ENCODE measurements at regions not wholly inside any gene's neighbourhood (a gene's known extent, or its start where the extent isn't known, plus 50 kb on each side); places are given as distances from the start of the nearest gene placed in this dataset.

DNA sequence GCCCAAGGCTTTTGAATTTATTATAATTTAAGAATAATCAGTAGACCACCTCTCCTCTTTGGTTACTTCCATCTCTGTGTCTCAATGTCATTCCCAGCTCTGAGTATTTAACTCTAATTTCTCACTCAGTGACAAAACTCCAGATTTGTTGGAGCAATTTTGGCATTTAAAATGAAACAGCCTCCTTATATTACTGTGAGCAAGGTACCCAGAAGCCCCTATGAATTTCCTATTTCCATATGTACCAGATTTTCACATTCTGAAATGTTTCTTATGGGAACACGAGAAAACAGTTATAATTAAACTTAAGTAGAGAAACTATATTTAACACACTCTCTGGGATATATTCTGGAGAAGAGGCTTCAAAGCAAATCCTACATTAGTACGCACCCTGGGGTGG lies 285.4 kb upstream of the CDH8 start:
- Mint-ChIP-seq H3K27ac (ENCODE audit: unreplicated experiment) (no peak overlapping the region), H3K4me1 (ENCODE audit: low read depth, unreplicated experiment) (no peaks in the 10 kb centered on the region), H3K4me3 (ENCODE audit: unreplicated experiment) (no peak overlapping the region), H3K27me3 (ENCODE audit: insufficient read depth, unreplicated experiment) (no peaks in the 10 kb centered on the region), H3K36me3 (ENCODE audit: insufficient read depth, unreplicated experiment) (no peaks in the 10 kb centered on the region), H3K9me3 (ENCODE audit: unreplicated experiment) (peaks cover 15% of the 10 kb centered on the region)
- no peak for DNase-seq
- H3K4me1 ChIP-seq: no peaks in the 10 kb centered on the region
- H3K36me3 ChIP-seq (ENCODE audit: control insufficient read depth, insufficient read depth, low read length): no peaks in the 10 kb centered on the region
- TF ChIP-seq, protein P1, sequence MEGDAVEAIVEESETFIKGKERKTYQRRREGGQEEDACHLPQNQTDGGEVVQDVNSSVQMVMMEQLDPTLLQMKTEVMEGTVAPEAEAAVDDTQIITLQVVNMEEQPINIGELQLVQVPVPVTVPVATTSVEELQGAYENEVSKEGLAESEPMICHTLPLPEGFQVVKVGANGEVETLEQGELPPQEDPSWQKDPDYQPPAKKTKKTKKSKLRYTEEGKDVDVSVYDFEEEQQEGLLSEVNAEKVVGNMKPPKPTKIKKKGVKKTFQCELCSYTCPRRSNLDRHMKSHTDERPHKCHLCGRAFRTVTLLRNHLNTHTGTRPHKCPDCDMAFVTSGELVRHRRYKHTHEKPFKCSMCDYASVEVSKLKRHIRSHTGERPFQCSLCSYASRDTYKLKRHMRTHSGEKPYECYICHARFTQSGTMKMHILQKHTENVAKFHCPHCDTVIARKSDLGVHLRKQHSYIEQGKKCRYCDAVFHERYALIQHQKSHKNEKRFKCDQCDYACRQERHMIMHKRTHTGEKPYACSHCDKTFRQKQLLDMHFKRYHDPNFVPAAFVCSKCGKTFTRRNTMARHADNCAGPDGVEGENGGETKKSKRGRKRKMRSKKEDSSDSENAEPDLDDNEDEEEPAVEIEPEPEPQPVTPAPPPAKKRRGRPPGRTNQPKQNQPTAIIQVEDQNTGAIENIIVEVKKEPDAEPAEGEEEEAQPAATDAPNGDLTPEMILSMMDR (IDR thresholded peaks at IDR 0.05; ENCODE audit: insufficient read depth in 1 of 2, low read depth in 1 of 2, low read length in 1 of 2, severe bottlenecking in 1 of 2, unreplicated experiment in 1 of 2): no peak
- ChIA-PET POLR2A (no interaction called here), CTCF (no interaction called here)
- no TSS peak for BruUV-seq (replicated peaks)
- no peaks in the 10 kb centered on the region for H3K27me3 ChIP-seq (replicated peaks; ENCODE audit: control insufficient read depth, insufficient read depth, low read length)
- intact Hi-C loops (cut with micrococcal nuclease; ENCODE audit: unreplicated experiment): no loop called here
- H3K9me3 ChIP-seq: no peaks in the 10 kb centered on the region
- no peak overlapping the region for H3K4me3 ChIP-seq (ENCODE audit: low read depth, low read length)

DNA sequence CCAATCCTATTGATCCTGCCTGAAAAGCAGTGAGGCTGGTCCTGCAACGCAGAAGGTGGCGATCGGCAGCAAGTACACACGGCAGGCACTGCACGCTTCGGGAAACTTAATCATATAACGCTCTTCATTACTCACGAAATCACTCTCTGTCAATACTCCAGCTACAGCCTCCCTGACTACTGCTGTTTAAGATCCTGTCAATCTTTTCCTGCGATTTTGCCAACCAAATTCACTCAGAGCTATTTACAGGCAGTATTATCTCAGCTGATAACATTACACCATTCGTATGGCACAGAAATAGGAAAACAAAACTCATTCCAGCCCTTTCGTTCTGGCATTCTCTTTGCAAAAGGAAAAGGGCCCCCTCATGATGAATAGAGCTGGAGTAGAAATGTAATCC lies 262.4 kb upstream of the CDH8 start:
- Mint-ChIP-seq H3K4me3 (ENCODE audit: unreplicated experiment) (no peak overlapping the region), H3K9me3 (ENCODE audit: unreplicated experiment) (peaks cover 9% of the 10 kb centered on the region), H3K4me1 (ENCODE audit: low read depth, unreplicated experiment) (no peaks in the 10 kb centered on the region), H3K27me3 (ENCODE audit: insufficient read depth, unreplicated experiment) (peaks cover 7% of the 10 kb centered on the region), H3K27ac (ENCODE audit: unreplicated experiment) (no peak overlapping the region), H3K36me3 (ENCODE audit: insufficient read depth, unreplicated experiment) (no peaks in the 10 kb centered on the region)
- BruUV-seq (replicated peaks): no TSS peak
- H3K4me3 ChIP-seq (ENCODE audit: low read depth, low read length): no peak overlapping the region
- intact Hi-C loops (cut with micrococcal nuclease; ENCODE audit: unreplicated experiment): no loop called here
- TF ChIP-seq, protein P1 (IDR thresholded peaks at IDR 0.05; ENCODE audit: insufficient read depth in 1 of 2, low read depth in 1 of 2, low read length in 1 of 2, severe bottlenecking in 1 of 2, unreplicated experiment in 1 of 2): no peak
- no peaks in the 10 kb centered on the region for H3K27me3 ChIP-seq (replicated peaks; ENCODE audit: control insufficient read depth, insufficient read depth, low read length)
- DNase-seq: no peak
- ChIA-PET POLR2A (no interaction called here), CTCF (interaction anchor here (1.2 kb wide), 1 partner anchor 73 kb away, joined by 3 read pairs; no protein-coding TSS in a partner anchor)
- no peaks in the 10 kb centered on the region for H3K36me3 ChIP-seq (ENCODE audit: control insufficient read depth, insufficient read depth, low read length)
- H3K9me3 ChIP-seq: peaks cover 4% of the 10 kb centered on the region; the same call in 1 of the 2 replicates
- no peaks in the 10 kb centered on the region for H3K4me1 ChIP-seq

DNA sequence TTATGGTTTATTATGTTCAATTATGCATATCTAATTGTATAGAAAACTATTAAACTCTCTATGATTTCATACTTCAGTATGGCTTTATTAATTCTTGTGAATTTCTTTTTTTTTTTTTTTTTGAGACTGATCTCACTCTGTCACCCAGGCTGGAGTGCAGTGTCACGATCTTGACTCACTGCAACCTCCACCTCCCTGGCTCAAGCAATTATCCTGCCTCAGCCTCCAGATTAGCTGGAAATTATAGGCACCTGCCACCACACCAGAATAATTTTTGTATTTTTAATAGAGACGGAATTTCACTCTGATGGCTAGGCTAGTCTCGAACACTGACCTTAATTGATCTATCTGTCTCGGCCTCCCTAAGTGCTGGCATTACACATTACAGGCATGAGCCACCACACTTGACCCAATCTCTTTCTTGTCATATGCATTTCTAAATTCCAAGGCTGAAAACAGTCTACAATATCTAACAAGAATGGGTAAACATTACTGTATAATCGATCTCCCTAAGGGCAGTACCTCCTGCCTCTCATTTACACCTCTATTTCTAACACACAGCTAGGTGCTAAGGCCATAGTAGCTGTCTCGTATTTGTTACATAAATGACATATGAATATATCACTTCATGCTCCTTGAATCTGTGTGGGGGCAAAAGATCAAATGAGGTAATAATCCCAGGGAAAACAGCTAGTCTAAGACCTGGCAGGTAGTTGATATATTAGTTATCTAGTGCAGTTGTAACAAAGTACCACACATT lies 258.2 kb upstream of the CDH8 start:
- POLR2A ChIA-PET: no interaction called here
- H3K27ac Mint-ChIP-seq (ENCODE audit: unreplicated experiment): no peak overlapping the region
- intact Hi-C loops (cut with micrococcal nuclease; ENCODE audit: unreplicated experiment): no loop called here
- TF ChIP-seq, protein P1 (IDR thresholded peaks at IDR 0.05; ENCODE audit: insufficient read depth in 1 of 2, low read depth in 1 of 2, low read length in 1 of 2, severe bottlenecking in 1 of 2, unreplicated experiment in 1 of 2): no peak
- peaks cover 4% of the 10 kb centered on the region for H3K27me3 Mint-ChIP-seq (ENCODE audit: insufficient read depth, unreplicated experiment)
- no peaks in the 10 kb centered on the region for H3K9me3 ChIP-seq
- no TSS peak for BruUV-seq (replicated peaks)
- H3K4me1 ChIP-seq: no peaks in the 10 kb centered on the region
- no peaks in the 10 kb centered on the region for H3K4me1 Mint-ChIP-seq (ENCODE audit: low read depth, unreplicated experiment)
- H3K4me3 ChIP-seq (ENCODE audit: low read depth, low read length): no peak overlapping the region
- no peaks in the 10 kb centered on the region for H3K9me3 Mint-ChIP-seq (ENCODE audit: unreplicated experiment)
- no peaks in the 10 kb centered on the region for H3K36me3 ChIP-seq (ENCODE audit: control insufficient read depth, insufficient read depth, low read length)
- DNase-seq: no peak
- no peak overlapping the region for H3K4me3 Mint-ChIP-seq (ENCODE audit: unreplicated experiment)
- H3K36me3 Mint-ChIP-seq (ENCODE audit: insufficient read depth, unreplicated experiment): no peaks in the 10 kb centered on the region
- CTCF ChIA-PET: no interaction called here
- no peaks in the 10 kb centered on the region for H3K27me3 ChIP-seq (replicated peaks; ENCODE audit: control insufficient read depth, insufficient read depth, low read length)
